AG09309 (cell line): ENCODE measurements at regions not wholly inside any gene's neighbourhood (a gene's known extent, or its start where the extent isn't known, plus 50 kb on each side); places are given as distances from the start of the nearest gene placed in this dataset.

Experiments
- DNase-seq: peaks from one replicate; pipeline ENCODE4 v3.0.0-alpha.2; 2010; ENCODE audit warnings: low read depth
- H3K4me3 ChIP-seq: 2 replicates; pipeline ENCODE4 v1.5.1; 2011; ENCODE audit warnings: mild to moderate bottlenecking, low read depth, low read length, moderate library complexity; ENCODE audit not compliant: control insufficient read depth
- TF ChIP-seq, protein P1 (sequence below): IDR thresholded peaks from 2 replicates; pipeline ENCODE4 v1.5.1; 2011; ENCODE audit warnings: mild to moderate bottlenecking, low read depth, low read length, inconsistent platforms; ENCODE audit not compliant: insufficient read depth, control insufficient read depth; ENCODE audit errors: missing control alignments

DNA sequence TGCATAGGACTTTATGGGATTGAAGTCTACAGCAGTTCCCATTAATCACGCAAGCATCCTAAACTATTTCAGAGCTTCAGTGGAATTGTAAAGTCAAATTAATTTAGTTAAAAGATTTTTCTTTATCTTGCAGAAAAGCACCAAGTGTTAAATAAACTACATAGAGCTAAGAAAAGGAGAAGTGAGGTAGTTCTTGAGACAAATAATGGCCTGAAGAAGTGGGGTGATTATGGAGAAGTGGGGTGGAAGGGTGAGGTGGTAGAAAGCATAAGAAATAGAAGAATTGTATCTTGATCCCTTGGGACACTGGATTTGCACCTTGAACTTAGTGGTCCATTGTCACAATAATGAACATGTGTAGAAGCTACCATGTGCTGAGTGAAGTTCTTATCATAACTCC lies 121.7 kb upstream of the LINC00305 start:
- TF ChIP-seq, protein P1, sequence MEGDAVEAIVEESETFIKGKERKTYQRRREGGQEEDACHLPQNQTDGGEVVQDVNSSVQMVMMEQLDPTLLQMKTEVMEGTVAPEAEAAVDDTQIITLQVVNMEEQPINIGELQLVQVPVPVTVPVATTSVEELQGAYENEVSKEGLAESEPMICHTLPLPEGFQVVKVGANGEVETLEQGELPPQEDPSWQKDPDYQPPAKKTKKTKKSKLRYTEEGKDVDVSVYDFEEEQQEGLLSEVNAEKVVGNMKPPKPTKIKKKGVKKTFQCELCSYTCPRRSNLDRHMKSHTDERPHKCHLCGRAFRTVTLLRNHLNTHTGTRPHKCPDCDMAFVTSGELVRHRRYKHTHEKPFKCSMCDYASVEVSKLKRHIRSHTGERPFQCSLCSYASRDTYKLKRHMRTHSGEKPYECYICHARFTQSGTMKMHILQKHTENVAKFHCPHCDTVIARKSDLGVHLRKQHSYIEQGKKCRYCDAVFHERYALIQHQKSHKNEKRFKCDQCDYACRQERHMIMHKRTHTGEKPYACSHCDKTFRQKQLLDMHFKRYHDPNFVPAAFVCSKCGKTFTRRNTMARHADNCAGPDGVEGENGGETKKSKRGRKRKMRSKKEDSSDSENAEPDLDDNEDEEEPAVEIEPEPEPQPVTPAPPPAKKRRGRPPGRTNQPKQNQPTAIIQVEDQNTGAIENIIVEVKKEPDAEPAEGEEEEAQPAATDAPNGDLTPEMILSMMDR: no peak
- DNase-seq: no peak
- H3K4me3 ChIP-seq: no peak overlapping the region

DNA sequence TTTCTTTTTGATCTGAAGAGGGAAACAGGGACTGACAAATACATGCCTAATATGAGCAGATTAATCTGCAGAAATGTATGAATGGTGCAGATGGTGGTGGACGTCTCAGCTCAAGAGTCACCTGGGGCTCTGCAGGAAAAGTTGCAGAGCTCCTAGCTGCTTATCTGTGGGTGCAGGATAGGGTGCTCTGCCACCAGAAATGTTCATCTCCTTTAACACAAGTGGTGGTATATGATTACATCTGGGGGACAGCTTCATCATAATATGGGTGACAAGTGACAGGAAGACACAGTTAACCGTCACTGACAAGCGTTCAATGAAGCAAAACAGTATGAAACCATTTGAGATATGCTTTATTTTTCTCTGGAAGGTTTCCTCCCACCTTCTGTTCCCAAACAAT lies 121.2 kb upstream of the LINC00305 start:
- no peak overlapping the region for H3K4me3 ChIP-seq
- TF ChIP-seq, protein P1: no peak
- no peak for DNase-seq

GRCh38 chr18:64264171-64264570 lies 115.3 kb upstream of the LINC00305 start:
- TF ChIP-seq, protein P1: no peak
- H3K4me3 ChIP-seq: no peak overlapping the region
- no peak for DNase-seq

GRCh38 chr18:64260810-64261209 lies 111.9 kb upstream of the LINC00305 start:
- TF ChIP-seq, protein P1: no peak
- no peak overlapping the region for H3K4me3 ChIP-seq
- DNase-seq: no peak

- H3K4me3 ChIP-seq: no peak overlapping the region
- DNase-seq: no peak
- TF ChIP-seq, protein P1: no peak
Observed at GRCh38 chr18:64259871-64260270, 111.0 kb upstream of the LINC00305 start.

GRCh38 chr18:64258111-64258650 lies 109.3 kb upstream of the LINC00305 start:
- TF ChIP-seq, protein P1: no peak
- DNase-seq: no peak
- H3K4me3 ChIP-seq: no peak overlapping the region
